HepG2 (cell line): ENCODE measurements at regions not wholly inside any gene's neighbourhood (a gene's known extent, or its start where the extent isn't known, plus 50 kb on each side); places are given as distances from the start of the nearest gene placed in this dataset.

Experiments used
- AHR ChIP-seq: IDR thresholded peaks from 2 replicates; pipeline ENCODE4 v1.6.1; 2018; ENCODE audit warnings: missing genetic modification reagents, missing compliant biosample characterization
- ARID2 ChIP-seq: sonication (generic); formaldehyde crosslinking; IDR thresholded peaks from 2 replicates; pipeline ENCODE4 v1.8.1; 2022; ENCODE audit warnings: mild to moderate bottlenecking, missing genetic modification reagents, borderline replicate concordance
- DPF2 ChIP-seq: sonication (generic); formaldehyde crosslinking; IDR thresholded peaks from 2 replicates; pipeline ENCODE4 v1.4.0; 2020; ENCODE audit warnings: mild to moderate bottlenecking, low read depth, missing genetic modification reagents, borderline replicate concordance
- EHMT2 ChIP-seq: fragments of 200-600 bp; sonication (generic); IDR thresholded peaks from 2 replicates; pipeline ENCODE4 v1.7.0; 2017; ENCODE audit warnings: antibody characterized with exemption, low read depth, low read length, borderline replicate concordance
- FOXC1 ChIP-seq: sonication (generic); formaldehyde crosslinking; IDR thresholded peaks from 2 replicates; pipeline ENCODE4 v1.8.0; 2022; ENCODE audit warnings: mild to moderate bottlenecking, missing genetic modification reagents, borderline replicate concordance
- MAFG ChIP-seq: sonication (generic); formaldehyde crosslinking; IDR thresholded peaks from 2 replicates; pipeline ENCODE4 v1.5.1; 2020; ENCODE audit warnings: mild to moderate bottlenecking, missing genetic modification reagents
- MAX ChIP-seq: IDR thresholded peaks from 2 replicates; pipeline ENCODE4 v1.6.1; 2012; ENCODE audit warnings: inconsistent platforms
- MZF1 ChIP-seq: sonication (generic); formaldehyde crosslinking; IDR thresholded peaks from 2 replicates; pipeline ENCODE4 v1.8.1; 2023; ENCODE audit warnings: mild to moderate bottlenecking, missing genetic modification reagents, borderline replicate concordance
- NFE2L2 ChIP-seq: fragments of 150-350 bp; IDR thresholded peaks from 2 replicates; pipeline ENCODE4 v1.6.1; 2014; ENCODE audit warnings: low read length
- PAXIP1 ChIP-seq: sonication (generic); formaldehyde crosslinking; conservative IDR thresholded peaks from 2 replicates; pipeline ENCODE4 v1.4.0; 2020; ENCODE audit warnings: mild to moderate bottlenecking, missing genetic modification reagents, moderate library complexity
- SALL1 ChIP-seq: sonication (generic); formaldehyde crosslinking; IDR thresholded peaks from 2 replicates; pipeline ENCODE4 v1.8.0; 2022; ENCODE audit warnings: mild to moderate bottlenecking, missing genetic modification reagents
- TEAD3 ChIP-seq: optimal IDR thresholded peaks from 2 replicates; pipeline ENCODE3; 2016; ENCODE audit warnings: borderline replicate concordance
- TSC22D2 ChIP-seq: sonication (generic); formaldehyde crosslinking; IDR thresholded peaks from 2 replicates; pipeline ENCODE4 v1.5.1; 2020; ENCODE audit warnings: missing genetic modification reagents, mild to moderate bottlenecking, borderline replicate concordance
- ZBTB4 ChIP-seq: sonication (generic); formaldehyde crosslinking; IDR thresholded peaks from 2 replicates; pipeline ENCODE4 v1.4.0; 2020; ENCODE audit warnings: missing genetic modification reagents, mild to moderate bottlenecking, borderline replicate concordance
- ZGPAT ChIP-seq: IDR thresholded peaks from 2 replicates; pipeline ENCODE4 v1.6.1; 2016; ENCODE audit warnings: mild to moderate bottlenecking
- ZMYM4 ChIP-seq: sonication (generic); formaldehyde crosslinking; IDR thresholded peaks from 2 replicates; pipeline ENCODE4 v1.8.1; 2023; ENCODE audit warnings: mild to moderate bottlenecking, missing genetic modification reagents
- ZNF264 ChIP-seq: sonication (generic); formaldehyde crosslinking; IDR thresholded peaks from 2 replicates; pipeline ENCODE4 v1.4.0; 2020; ENCODE audit warnings: missing genetic modification reagents
- ZNF83 ChIP-seq: sonication (generic); formaldehyde crosslinking; IDR thresholded peaks from 2 replicates; pipeline ENCODE4 v1.4.0; 2020; ENCODE audit warnings: missing genetic modification reagents, mild to moderate bottlenecking, borderline replicate concordance
- TF ChIP-seq, protein P1 (sequence below): sonication (generic); formaldehyde crosslinking; IDR thresholded peaks from 2 replicates; pipeline ENCODE4 v1.5.0; 2020; ENCODE audit warnings: mild to moderate bottlenecking, missing genetic modification reagents, moderate library complexity

DNA sequence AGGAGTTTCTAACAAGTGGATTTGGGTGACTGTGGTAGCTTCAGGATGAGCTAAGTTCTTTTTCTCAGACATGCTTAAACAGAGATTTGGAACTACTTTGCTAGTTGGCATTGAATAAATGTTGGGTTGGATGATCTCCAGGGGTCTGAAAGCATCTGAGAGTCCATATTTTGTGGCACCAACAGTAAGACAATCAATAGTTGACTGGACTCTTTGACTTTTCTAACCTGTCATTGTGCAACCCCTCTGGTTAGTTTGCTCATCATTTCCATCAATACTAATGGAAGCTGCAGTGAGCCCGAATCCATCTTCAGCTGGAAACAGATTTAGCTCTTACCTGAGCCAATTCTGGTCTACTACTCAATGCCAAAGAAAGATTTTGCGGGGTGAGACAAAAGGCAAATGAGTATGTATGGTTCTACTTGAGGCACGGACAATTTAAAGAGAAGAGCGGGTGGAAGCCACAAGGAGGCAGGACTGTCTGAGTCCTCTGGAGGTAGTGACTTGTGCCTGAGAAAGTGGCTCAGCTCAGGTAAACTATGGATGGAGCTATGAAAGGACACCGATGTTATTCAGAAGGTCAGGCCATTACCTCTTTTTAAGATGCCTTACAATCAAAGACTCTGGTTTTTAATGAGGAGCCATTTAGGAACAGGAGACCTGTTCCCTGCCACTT, 118.7 kb downstream of the MID1IP1 start (continued):
- TF ChIP-seq ZBTB4 (no peak), TEAD3 (CRISPR knock-in tag) (no peak), ZNF264 (CRISPR knock-in tag) (no peak), MAX (no peak), EHMT2 (no peak), FOXC1 (no peak), ZGPAT (CRISPR knock-in tag) (no peak), MAFG (CRISPR knock-in tag) (no peak), ARID2 (CRISPR knock-in tag) (no peak), ZNF83 (CRISPR knock-in tag) (no peak), MZF1 (CRISPR knock-in tag) (no peak), DPF2 (no peak), PAXIP1 (CRISPR knock-in tag) (peak; percentile 60; the same call in 1 of the 2 replicates), SALL1 (CRISPR knock-in tag) (0 out of 2 replicates have a peak, but pooled peaks have one; percentile 13), NFE2L2 (no peak), ZMYM4 (CRISPR knock-in tag) (peak; percentile 58; the same call in 1 of the 2 replicates), AHR (no peak), TSC22D2 (no peak)
- TF ChIP-seq, protein P1, sequence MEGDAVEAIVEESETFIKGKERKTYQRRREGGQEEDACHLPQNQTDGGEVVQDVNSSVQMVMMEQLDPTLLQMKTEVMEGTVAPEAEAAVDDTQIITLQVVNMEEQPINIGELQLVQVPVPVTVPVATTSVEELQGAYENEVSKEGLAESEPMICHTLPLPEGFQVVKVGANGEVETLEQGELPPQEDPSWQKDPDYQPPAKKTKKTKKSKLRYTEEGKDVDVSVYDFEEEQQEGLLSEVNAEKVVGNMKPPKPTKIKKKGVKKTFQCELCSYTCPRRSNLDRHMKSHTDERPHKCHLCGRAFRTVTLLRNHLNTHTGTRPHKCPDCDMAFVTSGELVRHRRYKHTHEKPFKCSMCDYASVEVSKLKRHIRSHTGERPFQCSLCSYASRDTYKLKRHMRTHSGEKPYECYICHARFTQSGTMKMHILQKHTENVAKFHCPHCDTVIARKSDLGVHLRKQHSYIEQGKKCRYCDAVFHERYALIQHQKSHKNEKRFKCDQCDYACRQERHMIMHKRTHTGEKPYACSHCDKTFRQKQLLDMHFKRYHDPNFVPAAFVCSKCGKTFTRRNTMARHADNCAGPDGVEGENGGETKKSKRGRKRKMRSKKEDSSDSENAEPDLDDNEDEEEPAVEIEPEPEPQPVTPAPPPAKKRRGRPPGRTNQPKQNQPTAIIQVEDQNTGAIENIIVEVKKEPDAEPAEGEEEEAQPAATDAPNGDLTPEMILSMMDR (CRISPR knock-in tag), result no peak
